ENCODE measurements at regions not wholly inside any gene's neighbourhood (a gene's known extent, or its start where the extent isn't known, plus 50 kb on each side); places are given as distances from the start of the nearest gene placed in this dataset.

- no peak overlapping the region for H3K4me3 ChIP-seq
- WGBS (ENCODE audit: missing lambda C conversion rate) = 11% methylated on average over 7 of the region's 7 CpGs
- ChIA-PET CTCF (interaction anchor here (0.7 to 2.3 kb wide), 7 partner anchors 16 to 1133 kb away, joined by 3 to 18 read pairs (median 4); no protein-coding TSS in a partner anchor), POLR2A (no interaction called here)
- ATAC-seq (no peak), FAIRE-seq (no peak), DNase-seq (ENCODE audit: low read depth in 1 of 2, low spot score in 1 of 2) (no peak)
- no peaks in the 10 kb centered on the region for H3K4me1 ChIP-seq
- H3K27ac ChIP-seq = no peak overlapping the region
- TF ChIP-seq SMC3 (IDR thresholded peaks at IDR 0.05) (no peak), E2F6 (IDR thresholded peaks at IDR 0.05; ENCODE audit: borderline replicate concordance, low read depth) (no peak), ZNF302 (CRISPR knock-in tag; IDR thresholded peaks at IDR 0.05) (no peak), ZFP36 (IDR thresholded peaks at IDR 0.05; ENCODE audit: borderline replicate concordance, partially characterized antibody) (no peak), USF2 (IDR thresholded peaks at IDR 0.05) (no peak), BCL3 (IDR thresholded peaks at IDR 0.05) (no peak), EHF (CRISPR knock-in tag; IDR thresholded peaks at IDR 0.05) (no peak)
- no peaks in the 10 kb centered on the region for H3K9me3 ChIP-seq
- no peak overlapping the region for H3K4me2 ChIP-seq
These were observed 178.6 kb downstream of the CDH26 start for GRCh38 chr20:60136645-60137401.

GRCh38 chr20:60137657-60138245 is 179.5 kb downstream of the CDH26 start:
- Histone ChIP-seq H3K9me3 (no peaks in the 10 kb centered on the region), H3K4me2 (no peak overlapping the region), H3K27ac (no peak overlapping the region), H3K4me3 (no peak overlapping the region), H3K4me1 (no peaks in the 10 kb centered on the region)
- TF ChIP-seq CTCF (IDR thresholded peaks at IDR 0.05) (peak; percentile 42; the same call in 2 of the 3 replicates), CHD2 (IDR thresholded peaks at IDR 0.05; ENCODE audit: low read length, partially characterized antibody) (no peak), GATA3 (IDR thresholded peaks at IDR 0.05; ENCODE audit: borderline replicate concordance) (no peak), ELK1 (IDR thresholded peaks at IDR 0.05; ENCODE audit: low read depth, low read length) (no peak), EHF (CRISPR knock-in tag; IDR thresholded peaks at IDR 0.05) (no peak), RAD21 (conservative IDR thresholded peaks at IDR 0.05 in 1 of 2, IDR thresholded peaks at IDR 0.05 in 1 of 2) (peak; percentile 16 to 52; a peak in 2 of 5 replicates), RCOR1 (IDR thresholded peaks at IDR 0.05; ENCODE audit: low read depth, low read length) (no peak), HEYL (CRISPR knock-in tag; IDR thresholded peaks at IDR 0.05) (no peak), SMC3 (IDR thresholded peaks at IDR 0.05) (peak; percentile 31; the same call in 1 of the 3 replicates)
- DNase-seq (ENCODE audit: low read depth in 1 of 2, low spot score in 1 of 2) (peak; percentile 11 to 23), ATAC-seq (peak; percentile 45 to 65; a peak in 2 of 6 replicates), FAIRE-seq (no peak)
- POLR2A ChIA-PET = no interaction called here
- 2% methylated on average over 3 of the region's 3 CpGs for WGBS (ENCODE audit: missing lambda C conversion rate)
- CTCF ChIA-PET = interaction anchor here (0.7 to 2.3 kb wide), 11 partner anchors 16 to 1756 kb away, joined by 3 to 18 read pairs (median 3); no protein-coding TSS in a partner anchor
